Endothelial cell of hepatic sinusoid (primary cell): ENCODE measurements at regions not wholly inside any gene's neighbourhood (a gene's known extent, or its start where the extent isn't known, plus 50 kb on each side); places are given as distances from the start of the nearest gene placed in this dataset.
"Not testable (repeated sequence)": the region's sequence is repeated elsewhere in the genome, so short reads cannot be mapped to it uniquely, and the experiment has no call there.

ENCODE experiments used
- in situ Hi-C: cut with HindIII; loops from 2 replicates; pipeline ENCODE4 v1.10.0; 2017; ENCODE audit warnings: low sequenced_read_pairs

- in situ Hi-C loops: no loop called here
These were observed 479.1 kb downstream of the ZEB2 start for GRCh38 chr2:144040834-144041233.

GRCh38 chr2:144032566-144032965 lies 487.4 kb downstream of the ZEB2 start:
- in situ Hi-C loops: no loop called here

- in situ Hi-C loops: no loop called here
These were observed 489.1 kb downstream of the ZEB2 start for GRCh38 chr2:144030791-144031190.

- in situ Hi-C loops: no loop called here
These were observed 492.3 kb downstream of the ZEB2 start for GRCh38 chr2:144027593-144027992.

GRCh38 chr2:144026753-144027152 lies 493.2 kb downstream of the ZEB2 start:
- in situ Hi-C loops: no loop called here

- in situ Hi-C loops: no loop called here
These were observed 499.9 kb downstream of the ZEB2 start for GRCh38 chr2:144020047-144020446.

- in situ Hi-C loops: no loop called here
These were observed 504.2 kb downstream of the ZEB2 start for GRCh38 chr2:144015655-144016245.

- in situ Hi-C loops: no loop called here
These were observed 504.9 kb downstream of the ZEB2 start for GRCh38 chr2:144015036-144015435.

- in situ Hi-C loops: no loop called here
These were observed 505.8 kb downstream of the ZEB2 start for GRCh38 chr2:144014103-144014502.

- in situ Hi-C loops: no loop called here
These were observed 507.6 kb downstream of the ZEB2 start for GRCh38 chr2:144012304-144012703.

- in situ Hi-C loops: no loop called here
These were observed 508.4 kb downstream of the ZEB2 start for GRCh38 chr2:144011553-144011952.

GRCh38 chr2:144011098-144011497 lies 508.8 kb downstream of the ZEB2 start:
- in situ Hi-C loops: no loop called here

GRCh38 chr2:144010096-144010836 lies 509.7 kb downstream of the ZEB2 start:
- in situ Hi-C loops: no loop called here

GRCh38 chr2:144006139-144006538 lies 513.8 kb downstream of the ZEB2 start:
- in situ Hi-C loops: no loop called here

- in situ Hi-C loops: no loop called here
These were observed 515.2 kb downstream of the ZEB2 start for GRCh38 chr2:144004742-144005141.

GRCh38 chr2:144003460-144004075 lies 516.4 kb downstream of the ZEB2 start:
- in situ Hi-C loops: no loop called here

GRCh38 chr2:143996974-143997373 lies 522.9 kb downstream of the ZEB2 start:
- in situ Hi-C loops: no loop called here

GRCh38 chr2:143994961-143995360 lies 525.0 kb downstream of the ZEB2 start:
- in situ Hi-C loops: no loop called here

GRCh38 chr2:143991596-143991995 lies 528.3 kb downstream of the ZEB2 start:
- in situ Hi-C loops: not testable (repeated sequence)

- in situ Hi-C loops: no loop called here
These were observed 531.8 kb downstream of the ZEB2 start for GRCh38 chr2:143988082-143988481.

- in situ Hi-C loops: no loop called here
These were observed 538.5 kb downstream of the ZEB2 start for GRCh38 chr2:143981428-143981827.

GRCh38 chr2:143977356-143977755 lies 542.6 kb downstream of the ZEB2 start:
- in situ Hi-C loops: no loop called here
